HG03442 (cell line): ENCODE measurements at regions not wholly inside any gene's neighbourhood (a gene's known extent, or its start where the extent isn't known, plus 50 kb on each side); places are given as distances from the start of the nearest gene placed in this dataset.

Experiments
- ATAC-seq: cut with Tn5 transposase; IDR thresholded peaks from one replicate; pipeline ENCODE4 v1.9.1; 2021; ENCODE audit warnings: mild to moderate bottlenecking, moderate library complexity; ENCODE audit not compliant: unreplicated experiment

- no peak for ATAC-seq
Measured at GRCh38 chr4:167290678-167291077, 56.4 kb upstream of the SPOCK3 start.

- no peak for ATAC-seq
Measured at GRCh38 chr4:167308876-167309275, 74.6 kb upstream of the SPOCK3 start.

- no peak for ATAC-seq
Measured at GRCh38 chr4:167321299-167321698, 87.0 kb upstream of the SPOCK3 start.

GRCh38 chr4:167339781-167340180, 105.5 kb upstream of the SPOCK3 start:
- no peak for ATAC-seq

GRCh38 chr4:167359711-167360110, 125.4 kb upstream of the SPOCK3 start:
- ATAC-seq: no peak

GRCh38 chr4:167379076-167379835, 145.0 kb upstream of the SPOCK3 start:
- ATAC-seq: no peak

- no peak for ATAC-seq
Measured at GRCh38 chr4:167380964-167381363, 146.7 kb upstream of the SPOCK3 start.

GRCh38 chr4:167383291-167383690, 149.0 kb upstream of the SPOCK3 start:
- no peak for ATAC-seq

- no peak for ATAC-seq
Measured at GRCh38 chr4:167397586-167397985, 163.3 kb upstream of the SPOCK3 start.

GRCh38 chr4:167399201-167399600, 164.9 kb upstream of the SPOCK3 start:
- ATAC-seq: no peak

GRCh38 chr4:167406181-167406580, 171.9 kb upstream of the SPOCK3 start:
- no peak for ATAC-seq

- no peak for ATAC-seq
Measured at GRCh38 chr4:167415461-167415860, 181.2 kb upstream of the SPOCK3 start.

- no peak for ATAC-seq
Measured at GRCh38 chr4:167419468-167420140, 185.3 kb upstream of the SPOCK3 start.

- no peak for ATAC-seq
Measured at GRCh38 chr4:167421201-167421600, 186.9 kb upstream of the SPOCK3 start.

GRCh38 chr4:167424341-167425256, 190.3 kb upstream of the SPOCK3 start:
- ATAC-seq: no peak

- ATAC-seq: no peak
Measured at GRCh38 chr4:167428156-167428555, 193.9 kb upstream of the SPOCK3 start.

GRCh38 chr4:167431371-167431770, 197.1 kb upstream of the SPOCK3 start:
- no peak for ATAC-seq

- no peak for ATAC-seq
Measured at GRCh38 chr4:167435786-167436185, 201.5 kb upstream of the SPOCK3 start.

GRCh38 chr4:167443841-167444240, 209.5 kb upstream of the SPOCK3 start:
- ATAC-seq: no peak

GRCh38 chr4:167452922-167453430, 218.7 kb upstream of the SPOCK3 start:
- ATAC-seq: no peak

- no peak for ATAC-seq
Measured at GRCh38 chr4:167456619-167457018, 222.3 kb upstream of the SPOCK3 start.
